Esophagus squamous epithelium (tissue), 4 donors: ENCODE measurements at regions not wholly inside any gene's neighbourhood (a gene's known extent, or its start where the extent isn't known, plus 50 kb on each side); places are given as distances from the start of the nearest gene placed in this dataset.

Source experiments
- POLR2A ChIP-seq, 4 donors: fragments of 450-650 bp; IDR thresholded peaks; one replicate each; pipeline ENCODE4 v1.6.1; 2017; ENCODE audit warnings: antibody characterized with exemption in 4 of 4, mild to moderate bottlenecking in 4 of 4, moderate library complexity in 3 of 4
- TF ChIP-seq, protein P1 (sequence below), 6 experiments: fragments of 450-650 bp in 4 of 6; fragments of 200-600 bp in 2 of 6; sonication (generic) in 2 of 6; IDR thresholded peaks; one replicate each; pipeline ENCODE4 v1.5.1; 2016 to 2019; ENCODE audit warnings: antibody characterized with exemption in 6 of 6, mild to moderate bottlenecking in 4 of 6, moderate library complexity in 4 of 6

DNA sequence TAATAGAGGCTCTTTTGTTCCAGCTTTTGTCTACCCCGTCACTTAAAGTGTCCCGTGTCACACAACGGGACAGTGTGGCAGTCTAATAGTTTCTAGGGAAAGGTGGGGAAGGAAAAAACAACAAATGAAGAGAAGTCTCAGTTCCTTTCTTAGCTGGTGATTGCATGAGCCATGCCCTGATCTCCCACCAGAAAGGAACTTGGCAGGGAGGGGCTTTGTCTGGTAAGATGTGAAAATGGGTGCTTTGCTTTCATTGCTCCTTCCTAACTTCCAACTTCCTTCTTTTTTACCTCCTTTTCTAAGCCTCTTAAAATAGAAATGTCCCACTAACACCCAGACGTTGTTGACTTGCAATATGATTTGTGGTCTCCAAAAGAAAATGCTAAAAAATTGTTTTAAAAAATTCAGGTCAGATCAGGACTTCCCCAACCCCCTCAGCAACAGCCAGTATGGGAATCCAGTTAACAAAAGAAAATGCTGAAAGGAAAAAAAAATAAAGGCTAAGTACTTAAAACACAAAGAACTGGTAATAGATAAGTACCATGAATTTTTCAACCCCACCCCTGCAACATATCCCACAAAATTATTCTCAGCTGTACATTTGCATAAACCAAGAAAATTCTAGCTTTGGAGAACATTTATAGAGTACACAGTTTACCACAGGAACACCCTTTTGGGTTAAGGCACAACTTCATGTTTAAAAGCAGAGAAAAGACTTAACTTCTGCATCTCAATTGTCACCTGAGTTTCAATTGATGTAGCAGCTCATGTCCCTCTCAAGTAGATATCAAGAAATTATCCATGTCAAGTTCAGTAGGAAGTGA, 106.2 kb downstream of the NIBAN1 start:
- TF ChIP-seq, protein P1, sequence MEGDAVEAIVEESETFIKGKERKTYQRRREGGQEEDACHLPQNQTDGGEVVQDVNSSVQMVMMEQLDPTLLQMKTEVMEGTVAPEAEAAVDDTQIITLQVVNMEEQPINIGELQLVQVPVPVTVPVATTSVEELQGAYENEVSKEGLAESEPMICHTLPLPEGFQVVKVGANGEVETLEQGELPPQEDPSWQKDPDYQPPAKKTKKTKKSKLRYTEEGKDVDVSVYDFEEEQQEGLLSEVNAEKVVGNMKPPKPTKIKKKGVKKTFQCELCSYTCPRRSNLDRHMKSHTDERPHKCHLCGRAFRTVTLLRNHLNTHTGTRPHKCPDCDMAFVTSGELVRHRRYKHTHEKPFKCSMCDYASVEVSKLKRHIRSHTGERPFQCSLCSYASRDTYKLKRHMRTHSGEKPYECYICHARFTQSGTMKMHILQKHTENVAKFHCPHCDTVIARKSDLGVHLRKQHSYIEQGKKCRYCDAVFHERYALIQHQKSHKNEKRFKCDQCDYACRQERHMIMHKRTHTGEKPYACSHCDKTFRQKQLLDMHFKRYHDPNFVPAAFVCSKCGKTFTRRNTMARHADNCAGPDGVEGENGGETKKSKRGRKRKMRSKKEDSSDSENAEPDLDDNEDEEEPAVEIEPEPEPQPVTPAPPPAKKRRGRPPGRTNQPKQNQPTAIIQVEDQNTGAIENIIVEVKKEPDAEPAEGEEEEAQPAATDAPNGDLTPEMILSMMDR (IDR thresholded peaks at IDR 0.05): no peak
- no peak for TF ChIP-seq POLR2A (IDR thresholded peaks at IDR 0.05)
